CD4-positive, CD25-positive, alpha-beta regulatory T cell (primary cell): ENCODE measurements at regions not wholly inside any gene's neighbourhood (a gene's known extent, or its start where the extent isn't known, plus 50 kb on each side); places are given as distances from the start of the nearest gene placed in this dataset.

Experiments
- ATAC-seq, 2 donors: fragments of 150-1000 bp; cut with Tn5 transposase; one replicate each; pipeline ENCODE4 v1.10.0; 2021; ENCODE audit warnings: low read depth in 2 of 2, moderate number of reproducible peaks in 2 of 2, moderate library complexity in 1 of 2
- DNase-seq, 3 donors: peaks; one replicate each; pipeline versions ENCODE4 v3.0.0 to v3.0.0-alpha.2; 2012 to 2022; ENCODE audit warnings: mixed read lengths in 1 of 3
- H3K27ac ChIP-seq: one replicate; pipeline ENCODE4 v1.7.0; 2013; ENCODE audit warnings: mild to moderate bottlenecking, low read length; ENCODE audit not compliant: insufficient read depth, poor library complexity, severe bottlenecking
- H3K27me3 ChIP-seq: one replicate; pipeline ENCODE4 v1.7.0; 2013; ENCODE audit warnings: low read length; ENCODE audit not compliant: control insufficient read depth, insufficient read depth
- H3K36me3 ChIP-seq: one replicate; pipeline ENCODE4 v1.7.0; 2013; ENCODE audit warnings: mild to moderate bottlenecking, low read length, moderate library complexity; ENCODE audit not compliant: control insufficient read depth, insufficient read depth
- H3K4me1 ChIP-seq: 2 replicates; pipeline ENCODE4 v1.7.0; 2013; ENCODE audit warnings: mild to moderate bottlenecking, low read length; ENCODE audit not compliant: insufficient read depth, control insufficient read depth, poor library complexity, severe bottlenecking
- H3K4me3 ChIP-seq: one replicate; pipeline ENCODE4 v1.7.0; 2013; ENCODE audit warnings: low read depth, mild to moderate bottlenecking, low read length, moderate library complexity
- H3K9me3 ChIP-seq, 2 experiments: 1 replicate in 1 of 2; 2 replicates in 1 of 2; pipeline ENCODE4 v1.7.0; 2013; ENCODE audit warnings: low read length in 2 of 2, mild to moderate bottlenecking in 1 of 2, moderate library complexity in 1 of 2; ENCODE audit not compliant: control insufficient read depth in 2 of 2
- H3K27ac Mint-ChIP-seq, 3 donors: one replicate each; pipeline ENCODE4 v1.8.0; 2020 to 2022; ENCODE audit warnings: mild to moderate bottlenecking in 3 of 3, mixed read lengths in 3 of 3, moderate library complexity in 2 of 3
- H3K27me3 Mint-ChIP-seq: one replicate; pipeline ENCODE4 v1.8.0; 2022; ENCODE audit warnings: mild to moderate bottlenecking, mixed read lengths
- H3K36me3 Mint-ChIP-seq: one replicate; pipeline ENCODE4 v1.8.0; 2020; ENCODE audit warnings: mixed read lengths
- H3K4me1 Mint-ChIP-seq, 4 donors: one replicate each; pipeline ENCODE4 v1.8.0; 2020 to 2022; ENCODE audit warnings: mixed read lengths in 4 of 4, mild to moderate bottlenecking in 1 of 4
- H3K4me3 Mint-ChIP-seq, 4 donors: one replicate each; pipeline ENCODE4 v1.8.0; 2020 to 2022; ENCODE audit warnings: mild to moderate bottlenecking in 4 of 4, mixed read lengths in 4 of 4, moderate library complexity in 3 of 4
- H3K9me3 Mint-ChIP-seq, 7 donors: one replicate each; pipeline ENCODE4 v1.8.0; 2020 to 2022; ENCODE audit warnings: mixed read lengths in 7 of 7, mild to moderate bottlenecking in 3 of 7, moderate library complexity in 2 of 7

- H3K27me3 ChIP-seq = peaks cover 4% of the 10 kb centered on the region
- no peak overlapping the region for H3K27ac ChIP-seq
- no peaks in the 10 kb centered on the region for H3K36me3 ChIP-seq
- H3K36me3 Mint-ChIP-seq = no peaks in the 10 kb centered on the region
- DNase-seq (no peak), ATAC-seq (no peak)
- H3K4me3 ChIP-seq = no peak overlapping the region
- no peak overlapping the region for H3K4me3 Mint-ChIP-seq
- no peaks in the 10 kb centered on the region for H3K9me3 Mint-ChIP-seq
- no peaks in the 10 kb centered on the region for H3K4me1 ChIP-seq
- no peaks in the 10 kb centered on the region for H3K9me3 ChIP-seq
- H3K27me3 Mint-ChIP-seq = peaks cover 17% of the 10 kb centered on the region
- H3K4me1 Mint-ChIP-seq = peaks cover 0 to 5% (median 0%) of the 10 kb centered on the region in 4 donors
- H3K27ac Mint-ChIP-seq = no peak overlapping the region
Observed at GRCh38 chr14:34021096-34021495, 70.2 kb upstream of the EGLN3 start.

DNA sequence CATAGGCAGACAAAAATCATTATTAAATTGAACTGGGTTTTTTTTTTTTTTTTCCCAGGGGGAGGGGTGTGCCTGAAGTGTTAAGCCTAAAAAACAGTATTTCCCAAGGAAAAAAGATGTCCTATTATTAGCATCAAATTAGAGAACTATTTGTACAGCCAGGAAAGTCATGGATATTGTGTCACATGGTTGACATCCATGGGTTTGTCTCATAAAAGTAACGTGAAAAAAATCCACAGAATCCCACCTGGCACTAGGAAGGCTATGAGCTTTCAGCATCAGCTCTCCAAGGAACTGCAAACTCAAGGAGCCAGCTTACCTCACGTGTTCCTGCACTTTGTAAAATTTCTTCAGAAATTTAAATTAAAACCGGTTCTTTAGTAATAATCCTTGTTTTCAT, 69.1 kb upstream of the EGLN3 start:
- no peak overlapping the region for H3K27ac ChIP-seq
- Mint-ChIP-seq H3K9me3 (no peaks in the 10 kb centered on the region), H3K27me3 (peaks cover 17% of the 10 kb centered on the region), H3K4me1 (peaks cover 0 to 5% (median 0%) of the 10 kb centered on the region in 4 donors), H3K27ac (no peak overlapping the region), H3K36me3 (no peaks in the 10 kb centered on the region), H3K4me3 (no peak overlapping the region)
- no peaks in the 10 kb centered on the region for H3K9me3 ChIP-seq
- H3K27me3 ChIP-seq = peaks cover 4% of the 10 kb centered on the region
- ATAC-seq (no peak), DNase-seq (no peak)
- no peaks in the 10 kb centered on the region for H3K4me1 ChIP-seq
- no peak overlapping the region for H3K4me3 ChIP-seq
- H3K36me3 ChIP-seq = no peaks in the 10 kb centered on the region

DNA sequence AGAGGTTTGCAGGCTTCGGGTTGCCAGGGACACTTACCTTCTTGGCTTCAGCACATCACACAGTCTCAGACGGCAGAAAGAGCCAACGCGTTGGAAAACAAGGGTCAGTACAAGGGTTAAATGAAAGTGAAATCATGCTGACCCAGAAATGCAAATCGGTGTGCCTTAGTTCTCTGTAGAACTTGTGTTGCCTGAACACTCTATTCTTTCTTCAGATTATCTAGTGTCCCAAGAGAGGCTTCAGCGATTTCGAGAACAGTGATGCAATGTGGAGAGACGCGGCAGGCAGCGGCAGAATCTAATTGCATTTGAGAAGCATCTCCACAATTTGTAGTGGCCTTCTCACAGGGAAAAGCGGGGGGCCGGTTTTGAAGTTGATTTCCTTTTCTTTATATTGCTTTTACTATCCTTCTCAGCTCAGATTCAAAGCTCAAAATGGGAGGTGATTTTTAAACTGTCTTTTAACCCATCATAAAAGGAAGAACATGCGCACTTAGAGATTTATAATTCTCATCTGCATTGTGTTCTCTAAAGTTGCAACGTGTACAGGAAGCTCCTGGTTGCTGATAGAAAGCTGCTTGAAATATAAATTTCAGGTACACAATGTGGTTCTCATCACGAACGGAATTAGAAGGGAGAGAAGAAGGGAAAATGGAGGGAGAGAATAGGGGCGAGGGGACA, 67.8 kb upstream of the EGLN3 start:
- peak overlapping the region; percentile 27 to 94 (median 42) for H3K27ac Mint-ChIP-seq
- DNase-seq = peak in 1 of 3 donors; percentile 20
- peak in 1 of 2 donors; percentile 34 for ATAC-seq

DNA sequence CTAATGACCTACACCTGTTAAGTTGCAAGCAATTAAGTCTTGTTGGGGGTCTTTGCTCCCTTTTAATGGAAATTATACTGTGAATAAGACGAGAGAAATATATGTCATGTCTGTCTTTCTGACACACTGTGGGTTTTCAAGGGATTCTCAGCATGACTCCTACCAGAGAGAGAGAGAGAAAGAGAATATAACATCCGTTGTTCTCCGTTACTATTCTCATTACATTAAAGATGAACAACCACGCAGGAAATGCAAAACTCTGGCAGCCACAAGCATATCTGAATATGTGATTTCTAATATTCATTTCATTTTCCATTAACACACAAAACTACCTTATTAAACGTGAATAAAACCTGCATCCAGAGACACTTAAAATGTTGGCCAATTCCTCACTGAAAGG, 67.3 kb upstream of the EGLN3 start:
- Histone ChIP-seq H3K9me3 (no peaks in the 10 kb centered on the region), H3K36me3 (no peaks in the 10 kb centered on the region), H3K4me3 (peak overlapping the region; percentile 66), H3K4me1 (no peaks in the 10 kb centered on the region), H3K27ac (no peak overlapping the region), H3K27me3 (peaks cover 4% of the 10 kb centered on the region)
- no peak for ATAC-seq
- peak in 1 of 3 donors; percentile 54 for DNase-seq
- H3K27me3 Mint-ChIP-seq = peaks cover 11% of the 10 kb centered on the region
- no peaks in the 10 kb centered on the region for H3K9me3 Mint-ChIP-seq
- peak overlapping the region; percentile 7 to 94 (median 27) for H3K27ac Mint-ChIP-seq
- H3K4me3 Mint-ChIP-seq = peak overlapping the region; percentile 31 to 80 (median 71)
- H3K4me1 Mint-ChIP-seq = peaks cover 0 to 5% (median 0%) of the 10 kb centered on the region in 4 donors
- no peaks in the 10 kb centered on the region for H3K36me3 Mint-ChIP-seq

More for the DNA sequence above, 67.8 kb upstream of the EGLN3 start:
- H3K4me1 Mint-ChIP-seq = peaks cover 0 to 5% (median 0%) of the 10 kb centered on the region in 4 donors
- no peaks in the 10 kb centered on the region for H3K9me3 Mint-ChIP-seq
- H3K4me3 ChIP-seq = peak overlapping the region; percentile 66
- peaks cover 11% of the 10 kb centered on the region for H3K27me3 Mint-ChIP-seq
- peak overlapping the region; percentile 31 to 80 (median 71) for H3K4me3 Mint-ChIP-seq
- H3K4me1 ChIP-seq = no peaks in the 10 kb centered on the region
- H3K27me3 ChIP-seq = peaks cover 4% of the 10 kb centered on the region
- H3K27ac ChIP-seq = no peak overlapping the region
- H3K9me3 ChIP-seq = no peaks in the 10 kb centered on the region
- no peaks in the 10 kb centered on the region for H3K36me3 Mint-ChIP-seq
- H3K36me3 ChIP-seq = no peaks in the 10 kb centered on the region

GRCh38 chr14:34015383-34015782, 64.5 kb upstream of the EGLN3 start:
- Mint-ChIP-seq H3K36me3 (no peaks in the 10 kb centered on the region), H3K9me3 (peaks cover 0 to 2% (median 0%) of the 10 kb centered on the region in 7 donors), H3K27me3 (peaks cover 12% of the 10 kb centered on the region), H3K4me1 (peaks cover 0 to 5% (median 0%) of the 10 kb centered on the region in 4 donors), H3K27ac (no peak overlapping the region), H3K4me3 (no peak overlapping the region)
- DNase-seq (no peak), ATAC-seq (no peak)
- no peaks in the 10 kb centered on the region for H3K9me3 ChIP-seq
- H3K4me1 ChIP-seq = no peaks in the 10 kb centered on the region
- no peak overlapping the region for H3K4me3 ChIP-seq
- H3K36me3 ChIP-seq = no peaks in the 10 kb centered on the region
- peaks cover 4% of the 10 kb centered on the region for H3K27me3 ChIP-seq
- H3K27ac ChIP-seq = no peak overlapping the region

DNA sequence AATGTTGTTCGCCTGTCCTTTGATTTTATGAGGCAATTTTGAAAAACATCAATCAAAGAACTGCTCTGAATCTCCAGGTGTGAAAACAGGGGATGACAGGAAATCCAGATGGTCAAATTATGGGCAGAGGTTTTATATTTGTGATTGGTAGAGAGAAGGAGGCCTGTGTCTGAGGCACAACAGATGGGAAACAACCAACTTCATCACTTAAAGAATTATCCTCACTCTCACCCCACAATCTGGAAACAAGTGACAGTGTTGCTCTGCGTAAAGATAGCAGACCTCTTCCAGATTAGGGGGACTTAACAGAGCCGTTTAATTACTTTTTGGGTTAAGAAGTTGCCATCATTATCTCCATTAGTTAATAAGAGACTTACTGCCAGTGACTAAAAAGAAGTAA, 64.1 kb upstream of the EGLN3 start:
- no peaks in the 10 kb centered on the region for H3K36me3 ChIP-seq
- H3K4me1 ChIP-seq = no peaks in the 10 kb centered on the region
- no peak overlapping the region for H3K27ac Mint-ChIP-seq

DNA sequence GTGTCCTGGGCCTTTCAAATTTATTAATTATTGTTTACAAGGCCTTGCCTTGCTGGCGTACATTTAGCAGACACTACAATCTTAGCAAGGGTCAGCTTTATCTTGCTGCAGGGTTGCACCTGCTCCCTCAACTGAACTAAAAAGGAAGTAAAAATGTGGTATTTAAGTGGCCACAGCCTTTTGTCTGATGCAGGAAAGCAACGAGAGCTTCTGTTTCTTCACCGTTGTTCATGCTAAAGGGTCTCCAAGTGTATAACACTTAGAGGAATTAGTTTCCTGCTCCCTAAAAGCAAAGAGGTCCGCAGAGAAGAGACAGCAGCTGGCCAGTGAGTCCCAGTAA, 62.8 kb upstream of the EGLN3 start:
- H3K4me3 ChIP-seq = no peak overlapping the region

More for the DNA sequence above, 64.1 kb upstream of the EGLN3 start:
- Histone ChIP-seq H3K9me3 (no peaks in the 10 kb centered on the region), H3K27ac (no peak overlapping the region), H3K27me3 (peaks cover 4% of the 10 kb centered on the region), H3K4me3 (no peak overlapping the region)
- Mint-ChIP-seq H3K4me1 (peaks cover 0 to 5% (median 0%) of the 10 kb centered on the region in 4 donors), H3K27me3 (peaks cover 10% of the 10 kb centered on the region), H3K36me3 (no peaks in the 10 kb centered on the region), H3K4me3 (no peak overlapping the region), H3K9me3 (peaks cover 0 to 5% (median under 1%) of the 10 kb centered on the region in 7 donors)
- no peak for ATAC-seq
- no peak for DNase-seq

More for the DNA sequence above, 62.8 kb upstream of the EGLN3 start:
- peaks cover 5% of the 10 kb centered on the region for H3K27me3 Mint-ChIP-seq
- H3K4me1 ChIP-seq = no peaks in the 10 kb centered on the region
- no peak overlapping the region for H3K27ac ChIP-seq
- no peaks in the 10 kb centered on the region for H3K36me3 ChIP-seq
- no peak for DNase-seq
- H3K9me3 Mint-ChIP-seq = peaks cover 0 to 7% (median 2%) of the 10 kb centered on the region in 7 donors
- H3K27me3 ChIP-seq = peaks cover 2% of the 10 kb centered on the region
- no peak overlapping the region for H3K4me3 Mint-ChIP-seq
- peaks cover 0 to 3% (median 0%) of the 10 kb centered on the region in 4 donors for H3K4me1 Mint-ChIP-seq
- H3K9me3 ChIP-seq = no peaks in the 10 kb centered on the region
- H3K27ac Mint-ChIP-seq = no peak overlapping the region
- no peak for ATAC-seq
- H3K36me3 Mint-ChIP-seq = no peaks in the 10 kb centered on the region
